ENCODE measurements at regions not wholly inside any gene's neighbourhood (a gene's known extent, or its start where the extent isn't known, plus 50 kb on each side); places are given as distances from the start of the nearest gene placed in this dataset.

DNA sequence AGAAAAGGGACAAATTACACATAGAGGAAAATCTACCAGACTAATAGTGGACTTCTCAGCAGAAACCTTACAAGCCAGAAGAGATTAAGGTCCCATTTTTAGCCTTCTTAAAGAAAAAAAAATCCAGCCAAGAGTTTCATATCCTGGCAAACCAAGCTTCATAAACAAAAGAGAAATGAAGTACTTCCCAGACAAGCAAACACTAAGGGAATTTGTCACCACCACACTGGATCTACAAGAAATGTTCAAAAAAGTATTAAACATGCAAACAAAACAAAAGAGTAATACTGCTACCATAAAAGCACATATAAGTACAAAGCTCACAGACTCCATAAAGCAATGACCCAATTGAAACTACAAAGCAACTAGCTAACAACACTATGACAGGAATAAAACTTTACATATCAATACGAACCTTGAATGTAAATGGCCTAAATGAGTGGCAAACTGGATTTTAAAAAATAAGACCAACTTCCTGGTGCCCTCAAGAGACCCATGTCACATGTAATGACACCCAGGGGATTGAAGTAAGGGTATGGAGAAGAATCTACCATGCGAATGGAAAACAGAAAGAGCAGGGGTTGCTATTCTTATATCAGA lies 260.7 kb upstream of the PPP2R2D start:
- DNase-seq = no peak

DNA sequence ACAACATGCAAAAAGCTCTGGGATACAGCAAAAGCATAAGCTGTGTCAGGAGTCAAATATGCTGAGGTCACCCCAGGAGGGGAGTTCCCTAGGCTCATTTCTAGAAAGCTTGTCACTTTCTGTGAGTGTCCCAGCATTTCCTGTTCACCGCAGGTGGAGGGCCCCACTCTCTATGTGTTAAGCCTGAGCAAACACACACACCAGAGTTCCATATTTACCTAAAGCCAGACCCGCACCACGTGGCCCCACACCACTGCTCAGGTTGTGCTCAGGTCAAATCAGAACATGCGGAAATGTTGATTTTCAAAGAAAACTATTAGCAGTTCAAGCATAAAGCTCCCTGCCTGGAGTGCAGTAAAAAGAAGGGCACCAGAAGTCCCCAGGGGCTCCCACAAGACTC lies 259.6 kb upstream of the PPP2R2D start:
- peak; percentile 83 for DNase-seq

DNA sequence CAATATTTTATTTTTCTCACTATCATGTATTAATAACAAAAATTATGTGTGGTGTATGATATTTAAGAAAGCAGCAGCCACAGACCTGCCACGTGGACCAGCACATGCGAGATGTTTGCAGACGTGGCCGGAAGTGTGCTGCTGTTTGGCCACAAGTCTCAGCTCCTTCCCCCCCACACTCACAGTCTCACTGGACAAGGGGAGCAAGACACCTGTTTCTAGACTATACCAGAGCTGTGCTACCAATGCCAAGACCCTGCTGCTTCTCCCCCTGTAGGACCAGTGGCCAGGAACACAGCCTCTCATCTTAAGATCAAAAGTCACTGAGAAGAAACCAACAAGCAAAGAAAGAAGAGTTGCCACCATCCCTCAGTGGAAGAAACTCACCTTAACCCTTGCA lies 258.9 kb upstream of the PPP2R2D start:
- no peak for DNase-seq

DNA sequence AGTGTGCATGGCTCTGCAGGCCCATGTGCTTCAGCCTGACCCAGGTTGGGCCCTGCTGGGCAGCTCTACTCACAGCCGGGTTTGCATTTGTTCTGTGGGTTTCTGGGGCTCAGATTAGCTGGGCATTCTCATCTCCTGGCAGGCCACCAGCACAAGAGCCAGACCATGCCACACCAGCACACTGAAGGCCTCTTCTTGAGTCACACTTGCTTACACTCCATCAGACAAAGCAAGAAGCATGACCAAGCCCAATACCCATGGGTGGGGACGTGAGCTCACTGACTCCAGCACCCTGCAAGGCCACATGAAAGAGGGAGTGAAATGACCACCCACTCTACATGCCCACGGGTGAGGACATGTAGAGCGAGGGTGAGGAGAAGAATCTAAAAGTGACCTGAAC lies 257.8 kb upstream of the PPP2R2D start:
- no peak for DNase-seq

DNA sequence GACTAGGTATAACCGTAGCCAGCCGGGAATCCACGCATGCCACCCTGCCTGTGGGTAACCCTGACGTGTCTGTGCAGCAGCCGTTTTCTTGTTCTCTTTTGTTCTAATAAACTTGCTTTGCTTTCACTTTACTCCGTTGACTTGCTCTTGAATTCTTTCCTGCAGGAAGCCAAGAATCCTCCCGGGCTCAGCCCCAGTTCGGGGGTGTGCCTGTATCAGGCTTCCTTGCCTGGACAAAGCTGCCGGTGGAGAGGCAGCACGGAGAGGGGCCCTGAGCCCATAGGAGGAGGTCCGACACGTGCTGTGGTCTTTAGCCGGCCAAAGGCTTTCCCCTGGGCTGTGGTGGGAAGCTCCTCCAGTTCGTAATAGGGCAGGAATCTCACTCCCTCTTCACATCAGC lies 256.5 kb upstream of the PPP2R2D start:
- no peak for DNase-seq

DNA sequence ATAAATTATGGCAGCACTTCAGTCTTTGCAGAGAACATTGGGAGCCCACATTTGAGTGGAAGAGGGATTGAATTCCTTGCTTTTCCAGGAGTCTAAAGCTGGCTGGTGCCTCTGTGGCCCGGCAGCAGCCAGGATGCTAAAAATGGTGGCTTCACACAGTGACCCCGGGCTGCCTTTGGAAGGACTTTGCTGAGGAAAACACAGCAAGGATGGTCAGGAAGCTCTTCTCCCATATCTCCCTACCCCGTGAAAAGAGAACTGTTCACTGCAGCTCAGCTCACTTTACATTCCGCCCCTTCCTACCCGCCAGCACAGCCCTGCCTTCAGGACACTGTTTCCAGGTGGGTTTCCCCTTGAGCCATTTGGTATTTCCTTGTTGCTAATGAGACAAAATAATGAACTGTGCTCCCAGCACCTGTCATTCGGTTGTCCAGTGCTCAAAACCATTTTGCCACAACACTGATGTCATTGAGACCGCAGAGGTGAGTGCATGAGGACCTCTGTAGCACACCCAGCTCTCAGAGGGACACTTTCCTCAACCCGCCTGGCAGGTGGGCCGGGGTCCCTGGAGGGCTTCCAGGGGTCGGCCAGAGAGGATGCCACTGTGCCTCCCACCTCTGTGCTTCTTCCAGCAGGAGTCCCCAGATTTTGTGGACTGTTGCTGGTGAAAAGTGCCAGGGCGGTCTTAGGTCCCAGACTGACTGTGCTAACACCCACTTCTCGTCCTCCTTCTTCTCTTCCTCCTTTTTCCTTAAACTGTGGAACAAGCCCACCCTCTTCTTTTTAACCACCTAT lies 255.7 kb upstream of the PPP2R2D start:
- DNase-seq = peak; percentile 3

DNA sequence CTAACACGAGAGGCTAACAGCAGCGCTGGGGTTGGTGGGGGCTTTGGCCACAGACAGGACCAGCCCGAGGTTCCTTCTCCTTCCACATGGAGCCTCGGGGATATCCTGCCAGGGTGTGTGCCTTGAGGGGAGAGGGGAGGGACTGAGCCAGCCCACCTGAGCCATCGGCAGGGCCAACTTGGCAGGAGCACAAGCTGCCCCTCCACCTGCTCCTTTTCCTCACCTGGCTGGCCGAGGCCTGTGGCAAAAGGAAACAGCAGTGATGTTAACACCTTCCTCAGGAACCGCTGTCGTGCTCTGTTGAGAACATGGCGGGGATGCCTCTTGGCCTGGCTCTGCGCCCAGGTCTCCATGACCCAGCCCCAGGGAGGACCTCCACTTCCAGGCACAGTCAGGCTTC lies 255.1 kb upstream of the PPP2R2D start:
- peak; percentile 5 for DNase-seq

DNA sequence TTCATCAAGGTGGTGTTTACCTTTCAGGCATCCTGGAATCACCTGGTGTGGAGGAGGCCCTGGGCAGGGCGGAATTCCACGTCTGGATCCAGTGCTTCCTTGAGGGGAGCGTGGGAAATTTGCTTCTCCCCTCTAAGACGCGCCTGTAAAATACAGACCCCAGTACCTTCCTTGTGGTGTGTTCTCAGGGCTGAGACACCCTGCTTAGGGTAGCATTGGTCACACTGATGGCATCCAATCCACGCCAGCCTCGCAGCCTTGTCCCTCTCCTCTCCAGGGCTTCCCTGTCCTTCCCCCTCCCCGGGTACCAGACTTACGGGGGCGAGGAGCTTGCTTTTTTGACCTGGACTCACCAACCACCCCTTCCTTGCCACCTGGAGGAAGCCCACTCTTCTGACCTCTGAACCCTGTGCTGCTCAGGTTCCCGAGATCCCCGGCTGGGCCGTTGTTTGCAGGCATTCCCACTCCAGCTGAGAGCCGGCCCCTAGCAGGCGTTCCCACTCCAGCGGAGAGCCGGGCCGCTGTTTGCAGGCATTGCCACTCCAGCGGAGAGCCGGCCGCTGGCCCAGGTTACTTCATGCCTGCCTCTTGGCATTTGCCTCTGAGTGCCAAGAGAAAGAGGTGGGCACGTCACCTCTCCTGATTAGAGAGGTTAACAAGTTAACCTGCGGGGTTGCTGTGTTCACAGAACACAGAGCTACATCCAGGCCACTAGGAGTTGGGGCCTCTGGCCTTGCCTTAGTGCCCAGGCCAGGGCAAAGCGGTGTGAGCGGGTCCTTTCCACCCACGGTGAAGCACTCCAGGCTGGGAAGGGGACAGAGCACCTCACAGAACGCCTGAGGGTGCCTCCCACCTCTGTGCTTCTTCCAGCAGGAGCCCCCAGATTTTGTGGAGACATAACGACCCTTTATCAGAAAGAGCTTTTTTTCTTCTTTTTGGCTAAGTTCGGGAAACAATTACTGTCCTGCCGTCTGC lies 254.0 kb upstream of the PPP2R2D start:
- no peak for DNase-seq

DNA sequence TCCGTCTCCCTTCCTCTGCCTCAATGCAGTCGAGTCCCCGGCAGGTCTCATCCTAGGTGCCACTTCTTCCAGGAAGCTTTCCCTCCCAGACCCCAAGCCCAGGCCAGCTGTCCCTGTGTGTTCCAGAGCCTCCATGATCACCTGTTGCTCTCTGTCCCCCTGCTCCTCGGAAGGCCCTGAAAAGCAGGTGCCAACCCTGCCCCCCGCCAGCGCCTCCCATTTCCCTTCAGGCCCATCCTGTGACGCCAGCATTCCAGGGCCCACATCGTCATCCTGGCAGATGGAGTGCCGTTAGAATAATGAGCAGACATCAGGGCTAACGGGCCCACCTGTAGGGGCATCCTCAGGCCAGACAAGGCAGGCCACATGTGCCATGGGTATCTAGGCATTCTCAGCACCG lies 253.0 kb upstream of the PPP2R2D start:
- no peak for DNase-seq

DNA sequence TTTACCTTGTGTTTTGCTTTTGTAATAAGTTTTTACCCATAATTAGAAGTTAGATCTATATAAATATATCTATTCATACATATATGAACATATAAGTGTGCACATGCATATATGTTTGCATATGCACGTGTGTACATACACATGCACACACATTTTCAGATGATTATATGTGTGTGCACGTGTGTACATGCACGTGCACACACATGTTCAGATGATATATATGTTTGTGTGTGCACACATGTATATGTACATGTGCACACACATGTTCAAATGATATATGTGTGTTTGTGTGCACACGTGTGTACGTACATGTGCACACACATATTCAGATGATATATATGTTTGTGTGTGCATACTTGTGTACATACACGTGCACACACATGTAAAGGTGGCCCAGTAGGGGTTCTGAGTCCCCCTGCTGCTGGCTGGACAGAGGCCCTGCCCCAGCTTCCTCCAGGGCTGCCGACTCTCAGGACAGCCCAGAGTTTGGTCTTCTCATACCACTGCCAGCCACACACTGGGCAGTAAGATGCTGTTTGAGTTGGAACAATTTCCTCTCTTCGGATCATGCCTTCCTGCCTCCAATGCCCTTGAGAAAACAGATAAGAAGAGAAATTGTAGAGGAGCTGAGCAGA lies 252.3 kb upstream of the PPP2R2D start:
- DNase-seq = no peak

DNA sequence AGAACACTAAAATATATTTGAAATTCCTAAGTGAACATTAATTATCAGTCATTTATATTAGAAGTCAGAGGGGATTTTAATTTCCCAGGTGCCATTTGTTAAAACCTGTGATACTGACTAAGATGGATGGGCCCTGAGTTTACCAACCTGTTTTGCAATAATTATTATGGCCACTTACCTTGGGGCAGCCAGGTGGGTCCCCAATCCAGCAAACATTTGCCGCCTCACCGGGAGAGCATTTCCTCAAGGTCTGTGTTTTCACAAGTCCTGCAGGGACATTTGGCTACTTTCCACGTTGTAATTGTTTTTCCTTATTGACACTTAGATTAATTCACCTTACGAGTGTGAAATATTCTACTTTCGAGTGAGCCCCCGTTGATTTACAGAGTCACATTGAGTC lies 251.2 kb upstream of the PPP2R2D start:
- DNase-seq = peak; percentile 57

DNA sequence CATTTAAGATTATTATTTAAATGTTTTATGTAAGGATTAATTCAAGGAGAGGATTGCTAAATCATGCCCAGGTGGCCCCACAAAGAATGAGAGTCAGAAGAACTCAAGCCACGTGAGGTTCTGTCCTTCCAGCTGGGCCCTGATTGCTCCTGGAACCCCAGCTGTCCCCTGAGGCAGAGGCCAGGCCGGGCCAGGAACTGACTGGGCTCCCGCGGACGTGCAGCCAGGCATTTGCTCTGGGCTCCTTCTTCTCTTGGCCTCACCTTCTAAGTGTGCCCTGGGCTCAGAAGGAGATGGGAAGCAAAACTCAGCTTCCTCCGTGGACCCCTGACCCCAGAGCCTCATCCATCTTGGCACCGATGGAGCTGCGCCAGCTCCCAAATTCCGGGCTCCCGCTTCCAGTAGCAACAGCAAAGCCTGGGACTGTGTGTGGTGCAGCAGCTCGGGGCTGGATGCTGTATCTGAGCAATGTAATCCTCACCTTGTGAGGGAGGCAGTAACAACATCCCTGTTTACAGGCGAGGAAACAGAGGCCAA lies 250.6 kb upstream of the PPP2R2D start:
- no peak for DNase-seq

DNA sequence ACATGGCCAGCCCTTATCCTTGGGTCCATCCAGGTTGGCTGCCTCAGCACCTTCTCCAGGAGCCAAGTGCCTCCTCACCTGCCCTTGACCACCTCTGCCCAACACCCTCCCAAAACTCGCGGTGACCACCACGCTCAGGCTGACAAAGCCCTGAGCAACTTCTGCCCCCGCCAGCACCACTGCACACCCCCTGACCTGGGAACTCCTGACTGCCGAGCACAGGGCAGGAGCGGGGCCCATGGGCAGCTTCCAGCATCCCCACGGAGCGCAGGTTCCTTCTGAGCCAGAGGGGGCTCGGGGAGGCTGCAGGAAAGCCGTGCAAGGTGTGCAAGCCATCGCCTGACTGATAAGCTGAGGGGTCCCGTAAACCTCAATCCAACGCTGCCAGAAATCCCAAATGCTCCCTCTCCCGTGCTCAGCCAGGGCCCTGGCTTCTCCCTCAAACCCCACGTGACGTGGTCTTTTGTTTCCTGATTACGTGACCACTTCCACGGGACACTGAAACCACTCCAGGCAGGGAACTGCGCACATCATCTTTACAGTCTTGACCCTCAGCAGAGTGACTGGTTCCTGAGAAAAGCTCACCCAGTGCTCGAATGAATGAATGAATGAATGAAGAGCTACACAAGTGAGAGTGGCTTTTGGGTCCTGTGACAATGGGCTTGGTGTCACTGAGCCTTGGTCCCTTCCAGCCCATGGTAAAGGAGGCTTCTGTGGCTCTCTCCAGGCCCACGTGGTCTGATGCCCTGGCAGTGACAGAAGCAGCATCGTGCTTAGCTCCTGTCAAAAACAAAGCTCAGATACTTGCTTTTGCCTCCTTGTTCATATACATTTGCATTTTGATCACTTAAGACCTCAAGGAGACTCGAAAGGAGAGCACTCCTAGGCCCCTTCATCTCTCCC lies 249.8 kb upstream of the PPP2R2D start:
- no peak for DNase-seq

DNA sequence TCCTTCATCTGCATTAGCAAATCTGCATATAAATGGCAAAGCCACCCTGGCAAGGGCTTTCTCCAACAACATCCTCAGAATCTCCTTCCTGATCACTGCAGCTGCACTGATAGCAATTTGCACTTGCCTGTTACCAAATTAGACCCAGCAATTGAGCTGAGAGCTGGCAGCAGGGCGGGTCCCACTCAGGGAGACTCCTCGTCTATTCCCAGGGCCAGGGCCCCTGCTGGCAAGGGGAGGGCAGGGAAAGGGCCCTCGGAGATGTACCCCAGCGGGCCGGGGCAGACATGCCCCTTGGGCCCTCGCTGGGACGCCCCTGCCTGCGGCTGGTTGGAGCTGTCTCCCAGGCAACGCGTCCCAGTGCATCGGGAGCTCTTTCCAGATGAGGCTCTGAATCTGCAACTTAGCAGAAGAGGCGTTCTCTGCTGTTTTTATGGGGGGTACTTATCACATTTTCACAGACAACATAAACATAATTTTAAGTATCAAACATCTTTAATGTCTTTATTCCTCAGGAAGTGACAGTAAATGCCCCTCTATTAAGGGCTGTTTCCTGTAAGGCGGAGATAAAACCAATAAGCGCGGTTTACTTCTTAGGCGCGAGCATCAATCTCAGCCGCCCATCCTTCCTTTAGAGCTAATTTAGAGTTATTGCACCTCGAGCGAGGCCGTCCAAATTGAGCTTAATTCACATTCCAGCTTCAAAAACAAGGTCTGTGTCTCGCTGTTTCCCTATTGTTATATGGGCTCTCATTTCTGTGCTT lies 249.0 kb upstream of the PPP2R2D start:
- DNase-seq = no peak

DNA sequence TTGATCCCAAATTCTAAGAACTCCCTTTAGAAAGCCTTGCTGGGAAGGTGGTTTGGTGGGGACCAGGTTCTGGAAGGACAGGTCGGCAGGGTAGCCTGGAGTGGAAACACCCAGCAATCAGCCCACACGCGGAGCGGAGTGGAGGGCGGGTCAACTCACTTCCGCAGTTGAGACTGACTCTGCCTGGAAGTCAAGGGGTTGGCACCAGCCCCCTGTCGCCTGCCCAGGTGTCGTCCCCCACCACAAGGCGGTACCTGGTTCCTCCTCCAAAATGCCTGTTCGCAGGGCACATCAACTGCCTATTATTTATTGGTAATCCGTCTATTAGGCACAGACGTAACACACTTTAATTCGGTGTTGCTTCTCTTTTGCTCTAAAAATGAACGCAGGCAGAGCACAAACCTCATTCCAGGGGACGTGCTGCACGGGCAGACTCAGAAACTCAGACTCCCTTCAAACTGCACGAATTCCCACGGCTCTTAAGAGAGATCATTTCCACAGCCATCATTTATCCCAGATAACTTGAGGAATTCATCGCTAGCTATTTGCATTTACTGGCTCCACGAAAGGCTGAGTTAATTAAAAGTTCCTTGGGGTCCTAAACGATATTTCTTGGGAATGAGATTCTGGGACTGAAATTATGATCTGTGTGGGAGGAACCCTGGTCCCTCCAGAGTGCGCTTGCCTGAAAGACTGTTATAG lies 248.2 kb upstream of the PPP2R2D start:
- DNase-seq = no peak

DNA sequence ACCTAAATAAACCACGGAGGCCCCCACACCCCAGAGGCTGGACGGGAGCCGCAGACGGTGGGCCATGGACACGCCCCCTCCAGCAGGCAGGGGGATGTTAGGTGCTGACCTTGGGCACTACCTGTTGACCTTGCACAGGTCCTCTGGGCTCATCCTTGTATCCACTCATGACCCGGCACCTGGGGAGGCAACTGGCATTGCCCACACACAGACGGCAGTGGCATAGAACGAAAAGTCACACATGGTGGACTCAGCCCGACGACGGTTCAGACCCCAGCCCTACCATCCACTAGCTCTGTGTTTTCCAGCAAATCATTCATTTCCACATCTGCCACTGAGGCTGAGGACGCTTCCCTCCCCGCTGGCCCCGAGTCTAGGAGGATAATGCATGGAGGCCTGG lies 247.7 kb upstream of the PPP2R2D start:
- no peak for DNase-seq

DNA sequence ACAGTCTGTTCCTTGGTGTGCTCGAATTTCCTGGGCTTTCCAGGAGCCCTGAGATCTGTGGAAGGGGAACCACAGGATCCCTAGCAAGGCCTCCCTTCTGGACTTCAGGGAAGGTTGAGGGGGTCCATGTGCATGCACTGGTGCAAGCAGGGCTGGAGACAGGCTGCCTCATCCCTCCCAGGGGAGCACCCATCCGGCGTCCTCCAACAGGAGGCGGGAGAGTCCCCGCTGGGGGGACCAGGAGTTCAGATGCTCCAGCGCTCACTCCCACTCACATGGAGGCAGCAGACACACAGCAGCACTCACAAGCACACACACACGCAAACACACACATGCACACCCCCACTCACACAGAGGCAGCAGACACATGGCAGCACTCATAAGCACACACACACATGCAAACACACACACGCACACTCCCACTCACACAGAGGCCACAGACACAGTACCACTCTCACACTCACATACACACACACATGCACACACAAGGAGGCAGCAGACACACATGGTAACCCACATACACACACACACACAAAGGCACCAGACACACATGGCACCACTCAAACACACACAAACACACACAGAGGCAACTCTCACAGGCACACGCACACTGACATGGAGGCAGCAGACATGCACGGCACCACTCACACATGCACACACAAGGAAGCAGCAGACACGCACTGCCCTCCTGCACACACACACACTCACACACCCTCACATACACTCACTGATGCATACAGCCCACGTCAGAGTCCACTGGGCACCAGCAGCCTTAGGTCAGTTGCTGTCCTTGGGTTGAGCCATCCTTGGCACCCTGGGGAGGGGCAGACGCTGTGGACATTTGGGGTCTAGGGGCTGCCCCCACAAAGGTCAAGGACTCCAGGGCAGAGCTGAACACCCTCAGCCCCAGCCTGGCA lies 247.0 kb upstream of the PPP2R2D start:
- no peak for DNase-seq

DNA sequence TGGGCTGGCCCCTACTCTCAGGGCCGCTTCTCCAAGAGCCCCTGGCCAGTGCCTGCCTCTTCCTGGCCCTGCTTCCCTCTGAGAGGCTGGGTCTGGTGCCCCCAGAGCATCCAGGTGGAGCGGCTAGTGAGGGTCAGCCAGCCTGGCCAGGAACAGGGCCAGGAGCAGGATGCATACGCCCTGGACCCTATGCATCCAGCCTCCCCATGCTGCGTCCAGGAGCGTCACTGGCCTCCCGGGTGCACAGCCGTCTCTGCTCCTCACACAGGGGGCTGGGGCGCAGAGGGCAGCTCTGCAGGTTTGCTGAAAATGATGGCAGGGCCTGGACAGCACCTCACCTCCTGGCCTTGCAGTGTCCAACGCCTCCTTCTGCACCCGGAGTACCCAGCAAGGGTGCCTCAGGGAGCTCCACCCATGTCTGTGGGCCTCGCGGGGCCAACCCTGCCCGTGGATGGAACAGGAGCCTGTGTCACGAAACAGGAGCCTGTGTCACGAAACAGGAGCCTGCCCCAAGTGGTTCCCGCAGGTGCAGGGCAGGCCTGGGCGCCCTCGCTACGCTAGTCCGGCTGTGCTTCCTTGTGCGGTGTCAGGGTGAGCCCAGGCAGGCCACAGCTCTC lies 246.2 kb upstream of the PPP2R2D start:
- peak; percentile 16 for DNase-seq

All from DMS153 (cell line).